Fibroblast of pulmonary artery (primary cell): ENCODE measurements at regions not wholly inside any gene's neighbourhood (a gene's known extent, or its start where the extent isn't known, plus 50 kb on each side); places are given as distances from the start of the nearest gene placed in this dataset.
"Not testable (repeated sequence)": the region's sequence is repeated elsewhere in the genome, so short reads cannot be mapped to it uniquely, and the experiment has no call there.

Source experiments
- DNase-seq: peaks from one replicate; pipeline ENCODE4 v3.0.0-alpha.2; 2010; ENCODE audit warnings: low read depth
- H3K4me3 ChIP-seq: replicated peaks from 2 replicates; pipeline ENCODE4 v1.5.1; 2011; ENCODE audit warnings: low read depth, mild to moderate bottlenecking, control low read depth, low read length, moderate library complexity
- TF ChIP-seq, protein P1 (sequence below): IDR thresholded peaks from 2 replicates; pipeline ENCODE4 v1.5.1; 2011; ENCODE audit warnings: mild to moderate bottlenecking, control low read depth, low read length, inconsistent platforms; ENCODE audit errors: missing control alignments

- no peak overlapping the region for H3K4me3 ChIP-seq
- TF ChIP-seq, protein P1, sequence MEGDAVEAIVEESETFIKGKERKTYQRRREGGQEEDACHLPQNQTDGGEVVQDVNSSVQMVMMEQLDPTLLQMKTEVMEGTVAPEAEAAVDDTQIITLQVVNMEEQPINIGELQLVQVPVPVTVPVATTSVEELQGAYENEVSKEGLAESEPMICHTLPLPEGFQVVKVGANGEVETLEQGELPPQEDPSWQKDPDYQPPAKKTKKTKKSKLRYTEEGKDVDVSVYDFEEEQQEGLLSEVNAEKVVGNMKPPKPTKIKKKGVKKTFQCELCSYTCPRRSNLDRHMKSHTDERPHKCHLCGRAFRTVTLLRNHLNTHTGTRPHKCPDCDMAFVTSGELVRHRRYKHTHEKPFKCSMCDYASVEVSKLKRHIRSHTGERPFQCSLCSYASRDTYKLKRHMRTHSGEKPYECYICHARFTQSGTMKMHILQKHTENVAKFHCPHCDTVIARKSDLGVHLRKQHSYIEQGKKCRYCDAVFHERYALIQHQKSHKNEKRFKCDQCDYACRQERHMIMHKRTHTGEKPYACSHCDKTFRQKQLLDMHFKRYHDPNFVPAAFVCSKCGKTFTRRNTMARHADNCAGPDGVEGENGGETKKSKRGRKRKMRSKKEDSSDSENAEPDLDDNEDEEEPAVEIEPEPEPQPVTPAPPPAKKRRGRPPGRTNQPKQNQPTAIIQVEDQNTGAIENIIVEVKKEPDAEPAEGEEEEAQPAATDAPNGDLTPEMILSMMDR, result no peak
- DNase-seq, result no peak
These were observed 117.7 kb upstream of the IVNS1ABP start for GRCh38 chr1:185434721-185435120.

DNA sequence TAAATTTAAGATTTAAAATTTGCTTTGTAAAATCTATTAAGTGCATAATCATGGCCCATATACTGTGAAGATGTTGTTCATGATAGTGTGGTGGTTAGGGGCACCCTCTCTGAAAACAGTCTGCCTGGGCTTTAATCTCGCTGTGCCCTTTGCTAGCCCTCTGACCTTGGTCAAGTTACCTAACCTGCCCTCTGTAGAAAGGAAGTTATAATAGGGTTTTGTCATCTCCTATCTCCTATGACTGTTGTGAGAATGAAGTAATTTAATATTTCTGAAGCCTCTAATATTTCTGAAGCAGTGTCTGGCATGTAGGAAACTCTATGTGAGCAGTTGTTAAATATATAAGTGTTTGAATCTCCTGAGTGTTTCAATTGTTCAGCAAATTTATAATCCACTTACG lies 116.6 kb upstream of the IVNS1ABP start:
- no peak overlapping the region for H3K4me3 ChIP-seq
- no peak for DNase-seq
- TF ChIP-seq, protein P1, result no peak

- DNase-seq, result no peak
- TF ChIP-seq, protein P1, result no peak
These were observed 115.9 kb upstream of the IVNS1ABP start for GRCh38 chr1:185432948-185433347.

GRCh38 chr1:185431612-185432011 lies 114.6 kb upstream of the IVNS1ABP start:
- no peak overlapping the region for H3K4me3 ChIP-seq
- DNase-seq, result no peak
- TF ChIP-seq, protein P1, result no peak

More at GRCh38 chr1:185432948-185433347, 115.9 kb upstream of the IVNS1ABP start:
- H3K4me3 ChIP-seq, result no peak overlapping the region

DNA sequence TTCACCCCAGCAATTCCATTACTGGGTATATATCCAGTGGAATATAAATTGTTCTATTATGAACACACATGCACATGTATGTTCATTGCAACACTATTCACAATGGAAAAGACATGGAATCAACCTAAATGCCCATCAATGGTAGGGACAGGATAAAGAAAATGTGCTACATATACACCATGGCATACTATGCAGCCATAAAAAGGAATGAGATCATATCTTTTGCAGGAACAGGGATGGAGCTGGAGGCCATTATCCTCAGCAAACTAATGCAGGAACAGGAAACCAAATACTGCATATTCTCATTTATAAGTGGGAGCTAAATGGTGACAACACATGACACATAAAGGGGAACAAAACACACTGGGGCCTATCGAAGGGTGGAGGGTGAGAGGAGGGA lies 112.6 kb upstream of the IVNS1ABP start:
- not testable (repeated sequence) for DNase-seq, H3K4me3 ChIP-seq

DNA sequence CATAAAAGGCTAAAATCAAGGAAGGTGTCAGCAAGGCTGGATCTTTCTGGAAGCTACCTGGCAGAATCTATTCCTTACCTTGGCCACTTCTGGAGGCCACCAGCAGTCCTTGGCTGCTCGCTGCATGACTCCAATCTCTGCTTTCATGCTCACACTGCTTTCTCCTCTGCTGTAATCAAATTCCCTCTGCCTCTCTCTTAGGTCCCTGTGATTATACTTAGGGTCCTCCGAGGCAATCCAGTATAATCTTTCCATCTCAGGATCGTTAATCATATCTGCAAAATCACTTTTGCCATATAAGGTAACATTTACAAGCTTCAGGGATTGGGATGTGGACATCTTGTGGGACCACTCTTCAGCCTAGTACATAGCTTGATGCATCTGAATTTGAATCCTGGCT lies 110.7 kb upstream of the IVNS1ABP start:
- H3K4me3 ChIP-seq, result no peak overlapping the region
- DNase-seq, result no peak
- TF ChIP-seq, protein P1, result no peak

- TF ChIP-seq, protein P1, result no peak
- no peak overlapping the region for H3K4me3 ChIP-seq
- DNase-seq, result peak; percentile 3
These were observed 110.2 kb upstream of the IVNS1ABP start for GRCh38 chr1:185427264-185427663.
